ENCODE measurements at regions not wholly inside any gene's neighbourhood (a gene's known extent, or its start where the extent isn't known, plus 50 kb on each side); places are given as distances from the start of the nearest gene placed in this dataset.

GRCh38 chr3:94909726-94910125 is 846.9 kb downstream of the NSUN3 start:
- no peak for DNase-seq (ENCODE audit: low read depth)
- H3K4me3 ChIP-seq (ENCODE audit: low read depth, low read length): no peak overlapping the region
- in situ Hi-C loops (cut with HindIII; ENCODE audit: low sequenced_read_pairs): no loop called here
- no peak for TF ChIP-seq CTCF (IDR thresholded peaks at IDR 0.05; ENCODE audit: low read depth, low read length, missing control alignments)

GRCh38 chr3:94912656-94913055 is 849.8 kb downstream of the NSUN3 start:
- no peak for DNase-seq (ENCODE audit: low read depth)
- H3K4me3 ChIP-seq (ENCODE audit: low read depth, low read length): no peak overlapping the region
- no peak for TF ChIP-seq CTCF (IDR thresholded peaks at IDR 0.05; ENCODE audit: low read depth, low read length, missing control alignments)
- in situ Hi-C loops (cut with HindIII; ENCODE audit: low sequenced_read_pairs): no loop called here

DNA sequence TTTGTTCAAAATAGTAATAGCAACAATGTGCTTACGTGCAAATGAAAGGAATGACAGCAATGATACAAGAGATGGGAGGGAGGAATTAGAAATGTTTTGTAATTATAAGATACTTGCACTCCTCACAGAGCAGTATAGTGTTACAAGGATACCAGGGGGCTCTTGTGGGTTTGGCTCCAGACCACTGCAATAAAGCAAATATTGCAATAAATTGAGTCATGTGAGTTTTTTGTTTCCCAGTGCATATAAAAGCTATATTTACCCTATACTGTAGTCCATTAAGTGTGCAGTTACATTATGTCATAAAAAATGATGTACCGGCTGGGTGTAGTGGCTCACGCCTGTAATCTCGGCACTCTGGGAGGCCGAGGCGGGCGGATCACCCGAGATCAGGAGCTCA is 864.3 kb downstream of the NSUN3 start:
- in situ Hi-C loops (cut with HindIII; ENCODE audit: low sequenced_read_pairs): no loop called here
- no peak overlapping the region for H3K4me3 ChIP-seq (ENCODE audit: low read depth, low read length)
- no peak for DNase-seq (ENCODE audit: low read depth)
- TF ChIP-seq CTCF (IDR thresholded peaks at IDR 0.05; ENCODE audit: low read depth, low read length, missing control alignments): no peak

DNA sequence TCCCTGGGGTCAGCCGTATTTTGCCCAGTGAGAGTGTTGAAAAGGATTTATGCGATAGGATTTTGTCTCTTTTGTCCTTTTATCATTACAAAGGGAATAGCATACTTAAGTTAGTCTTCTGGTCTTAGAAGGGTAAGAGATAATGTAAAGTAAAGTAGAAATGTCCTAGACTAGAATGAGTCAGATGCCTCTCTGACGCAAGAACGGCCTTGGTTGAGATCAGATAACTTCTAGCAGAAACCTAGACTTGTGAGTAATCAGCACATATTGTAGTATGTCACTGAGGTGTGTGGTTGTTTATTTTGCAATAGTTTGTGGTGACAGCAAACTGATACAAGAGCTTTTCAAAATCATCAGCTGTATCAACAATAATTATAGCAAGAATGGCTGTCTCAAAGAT is 866.1 kb downstream of the NSUN3 start:
- TF ChIP-seq CTCF (IDR thresholded peaks at IDR 0.05; ENCODE audit: low read depth, low read length, missing control alignments): no peak
- in situ Hi-C loops (cut with HindIII; ENCODE audit: low sequenced_read_pairs): no loop called here
- DNase-seq (ENCODE audit: low read depth): peak; percentile 6

DNA sequence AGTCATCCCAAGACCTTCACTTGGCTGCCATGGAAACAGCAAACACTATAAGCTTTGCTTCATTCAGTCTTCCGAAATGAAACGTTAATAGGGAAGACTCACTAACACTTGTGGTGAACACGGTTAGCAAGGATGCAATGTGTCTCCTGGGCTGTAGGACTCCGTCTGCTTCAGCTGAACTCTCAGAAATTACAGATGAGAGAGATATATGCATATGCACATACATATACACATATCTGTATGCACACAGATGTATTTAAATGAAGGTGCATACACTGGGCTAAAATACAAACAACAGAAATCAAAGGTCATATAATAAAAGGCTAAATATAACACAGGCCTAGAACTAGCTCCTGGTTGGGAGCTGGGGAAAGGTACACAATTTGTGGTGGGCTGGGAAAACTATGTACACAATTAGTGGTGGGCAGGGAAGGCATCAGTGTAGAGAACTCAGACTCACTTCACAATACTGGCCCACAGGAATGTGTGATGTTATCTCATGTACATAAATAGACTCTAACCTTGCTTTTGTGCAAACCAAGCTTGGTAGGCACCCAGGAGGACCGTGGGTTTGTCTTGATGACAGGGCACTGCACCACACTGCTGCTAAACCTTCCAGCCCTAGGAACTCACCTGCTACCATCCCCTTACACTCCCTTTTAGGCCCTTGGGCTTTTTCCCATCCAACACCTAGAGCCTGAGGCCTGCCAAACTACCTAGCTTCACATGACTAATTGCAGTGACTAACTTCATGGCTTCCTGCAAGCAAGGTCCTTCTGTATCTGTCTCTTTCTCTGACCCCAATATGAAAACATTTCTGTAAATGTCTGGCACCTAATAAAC is 873.1 kb downstream of the NSUN3 start:
- DNase-seq (ENCODE audit: low read depth): no peak
- TF ChIP-seq CTCF (IDR thresholded peaks at IDR 0.05; ENCODE audit: low read depth, low read length, missing control alignments): no peak
- H3K4me3 ChIP-seq (ENCODE audit: low read depth, low read length): no peak overlapping the region
- in situ Hi-C loops (cut with HindIII; ENCODE audit: low sequenced_read_pairs): no loop called here

More for the DNA sequence above, 866.1 kb downstream of the NSUN3 start:
- no peak overlapping the region for H3K4me3 ChIP-seq (ENCODE audit: low read depth, low read length)

DNA sequence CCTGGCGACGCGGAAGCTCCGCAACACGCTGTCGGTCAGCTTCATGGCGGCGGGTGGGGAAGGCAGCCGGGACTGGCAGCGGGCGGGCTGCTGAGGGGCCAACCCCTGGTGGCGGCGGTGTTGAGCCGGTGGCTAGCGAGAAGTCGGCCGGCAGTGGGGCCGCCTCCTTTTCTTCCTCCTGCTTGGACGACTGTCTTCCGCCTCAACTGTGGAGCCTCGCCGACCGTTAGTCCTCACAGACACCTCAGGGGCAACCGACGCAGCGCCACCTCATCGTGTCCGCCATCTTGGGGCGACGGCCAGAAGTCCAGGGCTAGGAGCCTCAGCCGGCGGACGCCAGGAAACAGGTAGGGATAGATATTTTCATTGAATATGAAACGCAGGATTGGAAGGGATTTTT is 875.1 kb downstream of the NSUN3 start:
- TF ChIP-seq CTCF (IDR thresholded peaks at IDR 0.05; ENCODE audit: low read depth, low read length, missing control alignments): no peak
- no peak for DNase-seq (ENCODE audit: low read depth)
- in situ Hi-C loops (cut with HindIII; ENCODE audit: low sequenced_read_pairs): no loop called here
- no peak overlapping the region for H3K4me3 ChIP-seq (ENCODE audit: low read depth, low read length)

Data from astrocyte of the cerebellum (primary cell).